Stimulated activated CD4-positive, alpha-beta T cell treated with anti-CD3 and anti-CD28 coated beads, Interleukin-2, amount 100 ng/mL, for 48 hours (primary cell): ENCODE measurements at regions not wholly inside any gene's neighbourhood (a gene's known extent, or its start where the extent isn't known, plus 50 kb on each side); places are given as distances from the start of the nearest gene placed in this dataset.

ENCODE experiments used
- DNase-seq, 2 donors: peaks; one replicate each; pipeline ENCODE4 v3.0.0-alpha.2; 2020

DNA sequence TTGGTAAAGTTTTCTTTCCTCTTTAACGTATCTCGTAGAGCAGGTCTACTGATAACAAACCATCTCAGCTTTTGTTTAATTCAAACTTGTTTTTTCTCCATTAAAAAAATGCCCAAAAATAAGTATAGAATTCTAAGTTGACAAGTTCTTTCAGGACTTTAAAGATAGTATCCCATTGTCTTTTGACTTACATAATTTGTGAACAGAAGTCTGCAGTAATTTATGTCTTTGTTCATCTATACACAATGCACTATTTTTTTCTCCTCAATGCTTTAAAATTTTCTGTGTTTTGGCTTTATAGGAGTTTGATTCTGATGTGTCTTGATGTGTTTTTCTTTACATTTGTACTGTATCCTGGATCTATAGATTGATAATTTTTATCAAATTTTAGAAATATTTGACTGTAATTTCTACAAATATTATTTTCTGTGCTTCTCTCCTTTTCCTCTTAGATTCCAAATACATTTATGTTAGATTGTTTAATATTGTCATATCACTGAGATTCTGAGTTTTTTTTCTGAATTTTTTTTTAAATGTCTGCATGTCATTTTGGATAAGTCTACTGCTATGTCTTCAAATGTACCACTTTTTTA lies 143.3 kb downstream of the FTCDNL1 start:
- no peak for DNase-seq

DNA sequence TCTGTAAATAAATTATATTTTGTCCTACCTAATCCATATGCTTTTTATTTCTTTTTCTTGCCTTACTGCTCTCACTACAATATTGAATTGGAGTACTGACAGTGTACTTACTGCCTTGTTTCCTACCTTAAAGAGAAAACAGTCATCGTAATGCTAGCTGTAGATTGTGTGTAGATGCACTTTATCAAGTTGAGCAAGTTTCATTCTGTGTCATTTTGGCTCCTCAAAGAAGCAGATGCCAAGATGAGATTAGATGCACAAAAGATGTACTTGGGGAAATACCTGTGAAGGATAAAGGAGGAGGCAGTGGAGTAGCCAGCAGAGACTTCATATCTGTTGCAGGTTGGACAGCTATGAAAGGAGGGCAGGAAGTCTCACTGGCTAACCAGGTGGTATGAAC lies 145.5 kb downstream of the FTCDNL1 start:
- DNase-seq = no peak

DNA sequence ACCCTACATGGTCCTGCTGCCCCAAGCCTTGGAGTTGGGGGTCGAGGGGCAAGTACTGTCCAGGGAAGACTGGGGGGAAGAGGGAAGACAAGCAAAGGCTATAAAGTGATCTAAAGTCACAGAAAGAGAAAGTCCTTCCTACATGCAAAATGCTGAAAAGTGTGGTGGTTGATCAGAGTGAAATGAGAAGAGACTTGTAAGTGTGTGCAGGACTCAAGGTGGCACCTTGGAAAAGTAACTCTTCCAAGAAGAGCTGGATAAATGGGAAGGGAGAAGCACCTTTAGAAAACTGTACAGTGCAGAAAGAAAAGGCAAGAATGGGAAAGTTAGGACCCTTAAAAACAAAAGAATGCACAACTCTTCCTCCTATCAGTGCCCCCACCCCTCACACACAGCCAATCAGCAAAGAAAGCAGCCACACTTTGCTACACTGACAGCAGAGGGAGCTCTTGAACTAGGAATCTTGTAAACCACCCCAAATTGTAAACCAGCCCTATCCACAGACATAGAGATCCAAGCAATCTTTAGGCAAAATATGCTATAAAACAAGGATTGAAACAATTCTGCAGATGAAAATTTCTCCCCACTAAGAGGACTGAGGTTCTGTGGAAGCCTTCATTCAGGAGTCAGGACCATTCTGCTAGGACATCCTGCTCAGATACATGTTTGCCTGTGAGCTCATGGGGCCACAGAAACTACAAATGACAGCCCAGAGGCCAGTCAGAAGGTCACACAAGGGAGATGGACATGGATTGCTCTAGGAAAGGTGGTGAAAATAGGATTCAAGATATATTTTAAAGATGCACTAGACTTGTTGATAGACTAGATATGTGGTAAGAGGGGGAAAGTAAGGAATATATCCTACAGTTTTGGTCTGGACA lies 146.4 kb downstream of the FTCDNL1 start:
- peak; percentile 7 to 13 for DNase-seq

DNA sequence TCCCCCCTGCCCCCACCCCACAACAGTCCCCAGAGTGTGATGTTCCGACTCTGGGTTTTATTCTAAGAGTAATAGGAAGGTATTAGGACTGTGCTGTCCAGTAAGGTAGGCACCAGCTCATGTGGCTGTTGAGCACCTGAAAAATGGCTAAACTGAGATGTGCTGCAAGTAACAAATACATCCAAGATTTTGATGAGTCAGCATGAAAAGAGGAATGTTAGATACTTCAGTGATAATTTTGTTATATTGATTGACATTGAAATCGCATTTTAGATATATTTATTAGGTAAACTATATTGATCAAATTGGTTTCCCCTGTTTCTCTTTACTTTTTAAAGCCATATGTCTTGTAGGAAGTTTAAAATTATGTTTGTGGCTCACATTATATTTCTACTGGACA lies 147.8 kb downstream of the FTCDNL1 start:
- no peak for DNase-seq

- DNase-seq = no peak
Measured at GRCh38 chr2:199697469-199697868, 153.5 kb downstream of the FTCDNL1 start.

DNA sequence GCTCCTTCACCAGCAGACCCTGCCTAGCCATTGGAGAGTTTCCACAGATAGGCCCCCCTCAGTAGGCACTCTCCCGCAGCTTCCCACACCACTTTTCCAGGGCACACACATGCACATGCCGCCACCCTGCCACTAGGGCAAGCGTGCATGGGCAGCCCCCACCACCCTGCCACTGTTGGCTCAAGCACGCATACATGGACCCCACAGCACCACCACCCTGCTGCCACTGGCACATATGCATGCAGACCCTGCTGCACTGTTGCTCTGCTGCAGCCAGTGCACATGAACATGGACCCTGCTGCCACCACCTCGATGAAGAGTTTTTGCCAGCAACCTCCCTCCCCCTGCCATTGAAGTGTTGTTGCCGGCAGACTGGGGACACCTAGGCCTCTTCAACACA lies 154.9 kb downstream of the FTCDNL1 start:
- DNase-seq = no peak

- no peak for DNase-seq
Measured at GRCh38 chr2:199693861-199694260, 157.1 kb downstream of the FTCDNL1 start.

- no peak for DNase-seq
Measured at GRCh38 chr2:199692489-199692888, 158.5 kb downstream of the FTCDNL1 start.

DNA sequence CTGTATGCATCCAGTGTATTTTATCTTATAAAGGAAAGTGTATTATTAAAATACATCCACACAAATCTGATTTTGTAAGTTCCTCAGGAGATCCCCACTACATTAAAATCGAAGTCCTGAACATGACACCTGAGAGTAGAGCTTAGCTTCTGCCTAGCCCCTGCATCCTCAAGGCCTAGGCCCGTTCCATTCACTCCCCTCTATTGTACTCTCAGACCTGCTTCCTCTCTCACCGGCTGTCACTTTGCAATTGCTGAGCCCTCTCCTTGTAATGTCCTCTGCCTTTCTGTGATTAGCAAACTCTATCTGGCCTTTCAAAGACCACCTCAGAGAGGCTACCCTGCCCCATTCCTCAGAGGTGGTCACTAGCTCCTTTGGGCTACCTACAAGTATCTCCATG lies 160.8 kb downstream of the FTCDNL1 start:
- DNase-seq = no peak

GRCh38 chr2:199685669-199686068 lies 165.3 kb downstream of the FTCDNL1 start:
- DNase-seq = no peak

GRCh38 chr2:199684832-199685231 lies 166.2 kb downstream of the FTCDNL1 start:
- no peak for DNase-seq

DNA sequence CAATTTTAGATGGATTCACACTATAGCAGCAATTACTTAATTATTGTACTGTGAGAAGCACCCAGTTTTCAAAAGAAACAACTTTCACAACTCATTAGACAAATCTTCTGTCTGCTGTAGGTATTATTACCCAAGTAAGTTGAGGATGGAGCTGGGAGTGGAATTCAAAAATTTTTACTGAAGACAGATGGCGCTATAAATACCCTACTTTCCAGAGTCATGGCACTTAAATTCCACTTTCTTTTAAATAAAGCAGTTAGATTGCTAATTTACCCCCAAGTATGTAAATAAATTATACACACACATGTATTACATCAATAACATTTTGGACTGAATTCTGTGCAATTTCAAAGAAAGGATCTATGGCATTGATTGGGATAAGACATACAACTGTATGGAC lies 166.8 kb downstream of the FTCDNL1 start:
- DNase-seq = no peak

- DNase-seq = no peak
Measured at GRCh38 chr2:199682001-199682400, 169.0 kb downstream of the FTCDNL1 start.

- DNase-seq = no peak
Measured at GRCh38 chr2:199680482-199680881, 170.5 kb downstream of the FTCDNL1 start.

GRCh38 chr2:199679883-199680282 lies 171.1 kb downstream of the FTCDNL1 start:
- no peak for DNase-seq

DNA sequence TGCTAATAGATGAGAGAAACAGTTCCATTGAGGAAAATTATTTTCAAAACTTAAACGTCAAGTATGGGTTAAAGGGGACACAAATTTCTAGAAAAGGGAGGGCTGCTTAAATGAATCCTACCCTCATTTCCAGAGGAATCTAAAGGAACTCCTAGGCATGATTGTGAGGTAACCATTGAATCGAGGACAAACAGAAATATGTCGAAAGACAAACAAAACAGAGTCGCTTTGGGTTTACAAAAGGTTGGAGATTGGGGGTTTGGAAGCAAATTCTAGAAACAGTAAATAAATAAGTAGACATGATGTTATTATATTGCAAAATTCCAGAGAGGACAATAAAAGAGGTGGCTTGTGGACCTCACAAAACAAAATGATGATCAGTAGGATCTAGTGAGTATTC lies 173.1 kb downstream of the FTCDNL1 start:
- no peak for DNase-seq

GRCh38 chr2:199668645-199669044 lies 182.3 kb downstream of the FTCDNL1 start:
- DNase-seq = no peak

- DNase-seq = no peak
Measured at GRCh38 chr2:199663157-199663556, 187.8 kb downstream of the FTCDNL1 start.

- DNase-seq = no peak
Measured at GRCh38 chr2:199662255-199662654, 188.7 kb downstream of the FTCDNL1 start.

DNA sequence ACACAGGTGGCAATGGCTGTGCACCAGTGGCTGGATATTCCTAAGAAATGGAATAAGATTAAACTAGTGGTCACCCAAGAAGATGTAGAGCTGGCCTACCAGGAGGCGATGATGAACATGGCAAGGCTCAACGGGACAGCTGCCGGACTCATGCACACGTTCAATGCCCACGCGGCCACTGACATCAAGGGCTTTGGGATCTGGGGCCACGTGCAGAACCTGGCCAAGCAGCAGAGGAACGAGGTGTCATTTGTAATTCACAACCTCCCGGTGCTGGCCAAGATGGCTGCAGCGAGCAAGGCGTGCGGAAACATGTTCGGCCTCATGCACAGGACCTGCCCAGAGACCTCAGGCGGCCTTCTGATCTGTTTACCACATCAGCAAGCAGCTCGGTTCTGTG lies 190.8 kb downstream of the FTCDNL1 start:
- no peak for DNase-seq

- DNase-seq = no peak
Measured at GRCh38 chr2:199659207-199659606, 191.8 kb downstream of the FTCDNL1 start.

DNA sequence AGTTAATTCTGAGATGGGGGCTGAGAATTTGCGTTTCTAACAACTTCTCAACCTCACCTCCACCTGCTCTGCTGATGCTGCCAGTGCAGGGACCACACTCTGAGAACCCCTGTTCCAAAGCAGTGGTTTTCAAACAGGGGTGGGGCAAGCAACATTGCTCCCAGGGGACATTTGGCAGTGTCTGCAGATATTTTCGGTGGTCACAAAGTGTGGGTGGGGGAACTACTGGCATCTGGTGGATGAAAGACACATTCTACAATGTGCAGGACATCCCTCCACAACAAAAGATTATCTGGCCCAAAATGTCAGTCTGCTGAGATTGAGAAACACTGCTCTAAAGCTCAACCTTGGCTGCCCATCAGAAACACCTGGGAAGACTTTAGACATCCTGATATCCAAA lies 188.7 kb upstream of the SATB2 start:
- DNase-seq = no peak

DNA sequence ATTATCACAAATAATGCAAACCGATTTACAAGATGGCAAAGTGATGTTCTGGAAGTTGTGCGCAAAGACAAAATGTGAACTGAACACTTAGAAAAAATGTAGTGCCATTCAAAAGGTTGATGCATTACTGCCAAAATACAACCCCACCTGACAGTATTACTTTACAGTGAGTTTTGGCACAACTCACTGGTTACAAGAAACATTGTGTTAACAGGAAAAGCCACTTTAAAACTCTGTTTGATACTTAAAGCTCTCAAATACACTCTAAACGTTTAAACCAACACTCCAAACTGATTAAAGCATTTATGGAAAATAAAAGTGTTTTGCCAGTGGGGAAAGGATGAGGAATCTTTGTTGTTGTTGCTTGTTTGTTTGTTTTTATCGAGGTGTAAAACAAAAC lies 173.4 kb upstream of the SATB2 start:
- DNase-seq = no peak

- no peak for DNase-seq
Measured at GRCh38 chr2:199629301-199629700, 171.6 kb upstream of the SATB2 start.

DNA sequence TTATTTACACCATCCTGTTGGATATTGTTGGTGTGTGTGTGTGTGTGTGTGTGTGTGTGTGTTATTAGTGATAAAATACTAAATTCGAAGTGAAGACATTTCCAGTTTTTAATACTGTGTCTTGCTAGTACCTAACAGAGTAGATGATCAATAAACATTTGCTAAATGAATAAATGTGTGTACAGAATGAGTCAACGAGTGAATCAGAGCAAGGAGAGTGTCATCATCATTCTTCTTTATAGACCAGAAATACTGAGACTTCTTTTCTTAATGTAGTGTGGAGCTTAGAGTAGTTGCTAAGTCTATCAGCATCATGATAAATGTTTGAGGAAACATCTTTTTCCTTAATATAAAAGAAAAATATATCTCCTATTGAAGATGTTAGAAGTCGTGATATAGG lies 169.7 kb upstream of the SATB2 start:
- no peak for DNase-seq
